Stimulated activated CD4-positive, alpha-beta T cell treated with anti-CD3 and anti-CD28 coated beads, Interleukin-4, amount 100 ng/mL, for 48 hours (primary cell): ENCODE measurements at regions not wholly inside any gene's neighbourhood (a gene's known extent, or its start where the extent isn't known, plus 50 kb on each side); places are given as distances from the start of the nearest gene placed in this dataset.

Experiments used
- DNase-seq, 2 donors: peaks; one replicate each; pipeline ENCODE4 v3.0.0-alpha.2; 2020; ENCODE audit warnings: low read depth in 2 of 2

GRCh38 chr1:115492019-115492595, 149.7 kb upstream of the VANGL1 start:
- no peak for DNase-seq

DNA sequence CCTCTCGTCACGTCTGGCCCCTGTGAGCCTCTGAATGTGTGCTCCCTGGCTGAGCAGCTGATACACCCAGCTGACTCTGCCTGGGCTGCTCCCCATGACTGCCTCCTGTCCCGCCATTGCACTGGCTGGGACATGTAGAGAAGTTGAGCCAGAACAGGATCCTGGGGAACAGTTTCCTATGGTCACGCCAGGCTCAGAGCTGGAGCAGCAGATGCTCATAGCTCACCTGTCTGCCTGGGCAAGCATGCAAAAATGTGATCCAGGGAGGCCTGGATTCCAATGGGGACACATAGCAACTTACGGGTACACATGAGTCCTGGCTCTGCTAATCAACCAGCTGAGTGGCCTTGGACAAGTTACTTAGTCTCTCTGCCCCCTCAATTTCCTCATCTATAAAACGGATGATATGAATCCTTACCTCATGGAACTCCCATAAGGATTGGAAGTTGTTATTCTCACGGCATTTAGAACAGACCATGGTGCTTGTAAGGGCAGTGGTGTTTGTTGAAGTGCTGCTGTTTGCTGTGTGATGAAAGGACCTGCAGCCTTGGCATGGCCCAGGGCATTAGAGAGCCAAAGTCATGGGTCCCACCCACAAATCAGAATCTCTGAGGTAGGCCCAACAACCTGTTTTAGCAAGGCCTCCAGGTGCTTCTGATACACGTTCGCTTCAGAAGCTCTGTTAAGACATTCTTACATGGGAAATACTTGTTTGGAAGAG, 150.3 kb upstream of the VANGL1 start:
- DNase-seq: no peak

DNA sequence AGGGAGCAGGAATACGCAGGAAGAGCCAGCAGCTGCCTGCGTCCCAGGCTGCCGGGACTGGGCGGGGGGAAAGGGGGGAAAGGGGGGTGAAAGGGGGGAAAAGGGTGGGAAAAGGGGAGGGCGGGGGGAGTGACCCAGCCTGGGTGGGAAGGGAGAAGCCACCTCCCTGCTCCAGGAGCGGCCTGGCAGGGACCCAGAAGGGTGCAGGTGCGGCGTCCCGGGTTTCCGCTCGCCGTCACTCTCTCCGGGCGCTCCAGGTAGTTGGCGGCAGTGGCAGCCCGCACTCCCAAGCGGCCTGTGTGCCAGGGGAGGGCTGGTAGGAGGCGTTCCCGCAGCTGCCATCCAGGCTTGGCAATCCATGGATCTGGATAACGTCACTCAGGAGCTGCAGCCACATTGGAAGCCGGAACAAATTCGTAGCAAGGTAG, 141.0 kb upstream of the NGF start:
- no peak for DNase-seq

DNA sequence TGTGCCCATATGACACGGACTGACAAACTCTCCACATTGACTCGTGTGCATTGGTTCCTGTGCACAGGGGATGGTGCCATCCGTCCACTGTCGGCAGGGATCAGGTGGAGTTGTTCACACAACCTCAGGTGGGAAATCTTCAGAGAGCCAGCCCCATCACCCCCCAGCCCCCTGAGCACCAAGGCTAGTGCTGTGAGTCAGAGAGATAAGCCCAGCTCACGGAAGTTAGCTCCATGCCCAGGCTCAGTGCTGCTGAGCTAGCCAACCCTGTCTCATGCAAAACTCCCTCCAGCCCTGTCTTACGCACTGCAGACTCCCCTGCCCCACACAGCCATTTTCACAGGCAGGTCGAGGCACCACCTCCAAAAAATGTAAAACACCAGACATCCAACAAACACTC, 139.0 kb upstream of the NGF start:
- DNase-seq: no peak

DNA sequence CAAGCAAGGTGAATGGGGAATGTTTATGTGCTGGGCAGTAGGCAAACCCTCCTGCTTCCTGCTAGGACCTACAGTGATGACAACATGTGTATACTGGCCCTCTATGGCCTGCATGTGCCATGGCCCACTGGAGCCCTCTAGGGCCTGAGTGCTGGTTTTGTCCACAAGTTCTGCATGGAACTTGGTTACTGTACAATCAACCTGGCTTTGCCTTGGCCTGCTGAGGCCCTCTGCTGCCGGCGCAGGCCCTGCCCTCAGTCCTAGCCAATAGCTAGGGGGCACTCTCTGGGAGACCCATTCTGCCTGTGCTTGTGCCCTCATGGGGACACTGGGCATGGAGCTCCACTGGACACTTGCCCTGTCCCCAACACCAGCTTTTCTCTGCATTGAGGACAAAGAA, 138.6 kb upstream of the NGF start:
- DNase-seq: no peak

DNA sequence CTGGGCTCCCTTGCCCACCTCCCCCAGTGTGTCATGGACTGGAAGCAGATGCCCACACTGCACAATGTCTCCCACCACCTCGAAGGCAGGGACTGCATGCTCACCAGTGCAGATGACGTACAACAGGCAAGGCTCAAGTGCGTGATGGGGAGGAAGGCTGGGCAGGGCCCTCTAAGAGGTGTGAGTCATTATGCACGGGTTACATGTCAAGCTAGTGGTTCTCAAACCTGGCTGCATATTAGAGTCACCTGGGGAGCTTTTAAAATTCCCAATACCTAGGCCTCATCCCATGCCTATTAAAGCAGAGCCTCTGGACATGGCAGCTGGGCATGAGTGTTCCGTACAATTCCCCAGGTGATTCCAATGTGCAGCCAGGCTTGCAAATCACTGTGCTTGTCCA, 137.9 kb upstream of the NGF start:
- no peak for DNase-seq

DNA sequence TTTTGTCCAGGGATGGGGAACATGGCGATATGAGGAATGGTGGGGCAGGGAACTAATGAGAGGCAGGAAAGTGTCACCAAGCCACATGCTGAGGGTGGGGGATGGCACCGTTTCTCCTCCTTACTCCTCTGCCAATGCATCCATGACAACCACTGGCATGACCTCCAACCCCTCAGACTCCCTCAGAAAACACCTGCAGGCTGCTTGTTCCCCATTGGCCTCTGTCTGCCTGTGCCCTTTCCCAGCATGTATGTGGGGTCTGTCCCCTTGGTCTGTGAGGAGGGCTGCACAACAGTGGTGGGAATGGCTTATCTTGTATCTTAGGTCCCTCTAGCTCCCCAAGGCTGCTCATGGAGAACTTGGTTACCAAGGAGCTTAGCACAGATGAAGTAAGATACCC, 137.2 kb upstream of the NGF start:
- no peak for DNase-seq

- DNase-seq: no peak
These were observed 136.0 kb upstream of the NGF start for GRCh38 chr1:115473986-115474565.

GRCh38 chr1:115469703-115470476, 131.8 kb upstream of the NGF start:
- peak; percentile 10 to 24 for DNase-seq

DNA sequence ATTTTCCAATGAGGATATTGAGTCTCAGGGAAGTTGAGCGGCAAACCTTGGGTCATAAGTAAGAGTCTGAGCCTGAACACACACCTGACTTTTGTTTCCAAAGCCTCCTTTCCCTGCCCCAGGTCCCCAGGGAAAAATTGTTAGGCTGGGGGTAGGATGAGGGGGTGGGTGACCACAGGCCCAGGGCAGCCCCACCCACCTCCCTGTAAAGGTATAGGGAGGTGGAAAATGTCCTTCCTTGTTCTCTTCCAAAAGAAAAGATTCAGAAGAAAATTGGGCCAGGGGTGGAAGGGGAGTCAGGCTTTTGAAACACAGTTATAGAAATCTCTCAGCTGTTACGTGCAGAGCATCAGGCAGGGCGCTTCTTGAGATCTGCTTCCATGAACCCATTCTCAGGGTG, 129.7 kb upstream of the NGF start:
- no peak for DNase-seq

DNA sequence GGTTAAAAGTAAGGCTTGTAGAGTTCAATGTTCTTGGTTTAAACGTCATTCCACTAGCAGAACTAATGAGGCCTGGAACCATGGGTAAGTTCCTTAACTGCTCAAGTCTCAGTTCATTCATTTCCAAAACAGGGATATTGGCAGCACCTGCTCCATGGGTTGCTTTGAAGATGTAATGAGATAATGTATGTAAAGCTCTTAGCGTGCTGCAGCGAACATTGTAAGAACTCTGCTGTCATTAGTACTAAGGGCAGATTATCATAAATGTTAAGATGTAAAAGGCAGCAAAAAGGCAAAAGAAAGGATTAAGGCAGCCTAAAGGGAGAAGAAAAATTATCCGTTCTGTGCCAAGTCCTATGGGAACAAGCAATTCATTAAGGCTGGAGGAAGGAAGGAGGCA, 129.1 kb upstream of the NGF start:
- no peak for DNase-seq

GRCh38 chr1:115466433-115466832, 128.4 kb upstream of the NGF start:
- no peak for DNase-seq

DNA sequence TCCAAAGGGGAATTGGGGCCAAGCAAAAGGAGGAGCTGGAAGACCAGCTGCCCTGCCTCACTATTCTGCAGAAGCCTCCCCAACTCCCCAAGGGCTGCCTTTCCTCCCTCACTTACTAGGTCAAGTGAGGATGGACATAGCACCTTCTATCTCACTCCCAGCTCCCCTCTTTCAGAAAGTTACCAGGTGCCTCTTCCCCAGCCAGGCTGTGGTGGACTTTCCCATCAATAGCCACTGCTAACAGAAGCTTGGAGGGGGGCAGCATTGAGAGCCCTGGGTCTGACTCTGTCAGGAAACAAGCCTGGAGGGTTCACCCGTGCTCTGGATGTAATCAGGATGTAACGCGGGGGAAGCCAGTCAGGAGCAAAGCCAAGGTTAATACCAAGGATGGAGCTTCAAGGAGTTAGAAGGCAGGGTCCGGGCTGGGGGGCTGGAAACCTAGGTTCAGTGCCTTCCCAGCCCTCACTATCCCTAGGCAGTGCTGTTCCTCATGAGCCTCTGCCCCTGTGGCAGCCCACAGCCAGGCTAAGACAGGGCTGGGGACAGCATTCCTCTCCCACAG, 127.8 kb upstream of the NGF start:
- no peak for DNase-seq

- no peak for DNase-seq
These were observed 125.3 kb upstream of the NGF start for GRCh38 chr1:115463347-115463746.

GRCh38 chr1:115462566-115463076, 124.6 kb upstream of the NGF start:
- DNase-seq: no peak

- DNase-seq: no peak
These were observed 123.5 kb upstream of the NGF start for GRCh38 chr1:115461526-115461925.

DNA sequence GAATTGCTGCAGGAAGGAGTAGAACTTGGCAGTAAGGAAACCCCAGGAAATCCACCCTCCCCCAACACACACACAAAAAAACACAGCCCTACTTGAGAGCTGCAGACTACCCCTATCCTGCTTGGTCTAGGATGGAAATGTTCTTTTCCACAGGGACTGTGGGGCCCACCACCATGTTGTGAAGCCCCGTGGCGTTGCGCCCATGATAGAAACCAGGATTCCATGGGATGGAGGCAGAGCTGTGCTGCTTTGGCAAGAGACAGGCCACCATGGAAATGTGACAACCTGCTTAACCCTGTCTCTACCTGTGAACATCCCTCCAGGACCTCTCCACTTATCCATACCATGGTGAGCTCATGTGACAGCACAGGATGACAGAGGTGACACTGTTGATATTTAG, 121.1 kb upstream of the NGF start:
- no peak for DNase-seq

- no peak for DNase-seq
These were observed 120.5 kb upstream of the NGF start for GRCh38 chr1:115458426-115459114.

DNA sequence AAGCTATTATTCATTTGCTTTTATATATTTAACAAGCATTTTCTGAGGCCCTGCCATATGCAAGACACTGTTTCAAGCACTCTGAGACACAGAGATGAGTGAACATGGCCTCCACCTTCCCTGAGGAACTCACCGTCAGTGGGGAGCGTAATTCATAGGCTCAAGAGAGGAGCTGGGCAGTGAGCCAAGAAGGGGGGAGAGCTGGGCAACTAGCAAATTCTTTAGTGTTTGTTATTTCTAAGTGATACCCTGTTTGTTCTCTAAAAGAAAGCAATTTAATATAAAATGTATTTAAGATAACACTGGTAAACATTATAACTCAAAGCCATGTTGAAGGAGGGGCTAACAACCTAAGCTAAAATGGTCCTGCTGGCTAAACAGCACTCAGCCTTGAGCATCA, 119.2 kb upstream of the NGF start:
- DNase-seq: no peak

- no peak for DNase-seq
These were observed 118.5 kb upstream of the NGF start for GRCh38 chr1:115456441-115456961.

- DNase-seq: no peak
These were observed 116.9 kb upstream of the NGF start for GRCh38 chr1:115454837-115455511.
